H4 (cell line): ENCODE measurements at regions not wholly inside any gene's neighbourhood (a gene's known extent, or its start where the extent isn't known, plus 50 kb on each side); places are given as distances from the start of the nearest gene placed in this dataset.
"Not testable (repeated sequence)": the region's sequence is repeated elsewhere in the genome, so short reads cannot be mapped to it uniquely, and the experiment has no call there.

Source experiments
- DNase-seq: peaks from one replicate; pipeline ENCODE4 v3.0.0-alpha.2; 2015; ENCODE audit warnings: low spot score

GRCh38 chr12:20125276-20125798, 243.0 kb upstream of the PDE3A start:
- DNase-seq, result no peak

DNA sequence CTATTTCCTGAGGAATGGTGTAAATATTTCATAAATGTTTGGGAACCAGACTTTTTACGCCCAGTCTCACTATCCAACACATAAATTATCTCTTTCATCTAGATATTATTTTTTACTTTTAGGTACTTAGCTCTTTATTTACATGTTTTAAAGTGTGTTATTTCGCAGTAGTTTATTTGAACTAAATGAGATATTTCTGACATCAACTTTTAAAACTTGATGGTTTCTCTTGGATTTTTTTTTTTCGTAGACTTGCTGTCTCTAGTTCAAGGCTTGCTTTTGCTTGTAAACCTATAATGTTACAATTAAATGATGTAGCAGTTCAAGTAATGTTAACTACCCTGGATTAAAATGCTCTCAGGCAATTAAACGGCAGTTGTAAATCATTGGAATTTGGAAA, 241.7 kb upstream of the PDE3A start:
- no peak for DNase-seq

- peak; percentile 35 for DNase-seq
Observed at GRCh38 chr12:20127413-20127812, 240.9 kb upstream of the PDE3A start.

- DNase-seq, result no peak
Observed at GRCh38 chr12:20128928-20129327, 239.4 kb upstream of the PDE3A start.

DNA sequence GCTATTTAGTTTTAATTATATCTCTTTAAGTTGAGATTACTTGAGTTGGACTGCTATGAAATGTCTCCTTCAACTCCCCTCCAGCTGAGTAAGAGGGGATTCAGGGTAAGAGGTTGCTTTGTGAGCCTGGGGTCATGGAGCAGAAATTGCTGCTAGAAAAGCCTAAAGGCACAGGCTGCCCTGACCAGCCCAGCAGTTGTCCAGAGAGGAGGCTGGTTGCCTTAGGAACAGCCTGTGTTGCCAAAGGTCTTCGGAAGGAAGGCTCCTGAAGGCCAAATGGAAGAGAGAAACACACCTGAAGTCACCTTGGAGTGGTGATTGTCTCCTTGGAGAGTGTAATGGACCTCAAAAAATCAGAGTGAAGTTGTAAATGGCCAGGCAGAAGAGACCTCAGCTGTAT, 235.5 kb upstream of the PDE3A start:
- no peak for DNase-seq

- DNase-seq, result no peak
Observed at GRCh38 chr12:20134652-20135051, 233.7 kb upstream of the PDE3A start.

GRCh38 chr12:20140751-20141150, 227.6 kb upstream of the PDE3A start:
- DNase-seq, result no peak

DNA sequence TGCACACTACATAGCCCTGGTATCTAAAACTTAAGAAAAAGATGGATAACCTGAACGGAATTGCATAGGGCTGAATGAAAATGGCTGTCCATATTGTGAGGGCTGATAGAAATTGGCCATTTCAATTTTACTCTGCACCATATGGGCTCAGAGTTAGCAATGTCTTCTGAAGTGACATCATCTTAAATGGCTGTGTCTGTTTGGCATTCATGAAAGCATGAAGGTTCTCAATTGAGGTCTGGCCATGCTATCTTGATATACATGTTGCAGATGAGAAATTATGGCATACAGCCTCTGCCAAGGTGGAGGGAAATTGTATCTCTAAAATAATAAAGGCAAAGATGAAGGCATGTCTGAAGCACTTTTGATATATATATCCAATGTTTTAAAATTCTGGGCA, 226.0 kb upstream of the PDE3A start:
- peak; percentile 46 for DNase-seq

GRCh38 chr12:20142956-20143355, 225.4 kb upstream of the PDE3A start:
- peak; percentile 56 for DNase-seq

DNA sequence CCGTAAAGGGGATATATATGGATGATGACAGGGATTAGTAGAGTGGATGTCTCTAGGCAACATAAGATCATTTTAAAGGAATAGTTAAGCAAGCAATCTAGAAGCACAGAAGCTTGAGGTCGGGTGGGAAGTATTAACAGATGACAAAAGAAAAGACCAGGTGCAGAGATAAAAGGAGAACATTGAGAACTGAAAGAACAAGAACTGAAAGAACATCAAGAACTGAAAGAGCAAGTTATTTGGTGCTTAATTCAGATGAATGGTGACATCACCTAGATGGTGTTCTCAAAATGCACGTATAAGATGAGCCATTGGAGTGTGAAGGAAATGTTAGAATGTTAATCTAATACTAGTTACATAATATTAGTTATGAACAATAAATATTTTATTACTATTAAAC, 224.0 kb upstream of the PDE3A start:
- DNase-seq, result no peak

DNA sequence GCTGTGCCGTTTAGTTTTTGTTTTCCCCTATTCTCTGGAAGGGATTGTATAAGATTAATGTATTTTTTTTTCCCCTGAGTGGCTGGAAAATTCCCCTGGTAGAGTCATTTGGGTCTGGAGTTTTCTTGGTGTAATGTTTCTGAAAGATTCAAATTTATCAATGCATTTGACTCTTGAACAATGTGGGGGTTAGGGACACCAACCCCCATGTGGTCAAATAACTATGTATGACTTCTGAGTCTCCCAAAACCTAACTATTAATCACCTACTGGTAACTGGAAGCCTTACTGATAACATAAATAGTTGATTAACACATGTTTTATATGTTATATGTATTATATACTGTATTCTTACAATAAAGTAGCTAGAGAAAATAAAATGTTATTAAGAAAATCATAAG, 220.1 kb upstream of the PDE3A start:
- DNase-seq, result no peak

DNA sequence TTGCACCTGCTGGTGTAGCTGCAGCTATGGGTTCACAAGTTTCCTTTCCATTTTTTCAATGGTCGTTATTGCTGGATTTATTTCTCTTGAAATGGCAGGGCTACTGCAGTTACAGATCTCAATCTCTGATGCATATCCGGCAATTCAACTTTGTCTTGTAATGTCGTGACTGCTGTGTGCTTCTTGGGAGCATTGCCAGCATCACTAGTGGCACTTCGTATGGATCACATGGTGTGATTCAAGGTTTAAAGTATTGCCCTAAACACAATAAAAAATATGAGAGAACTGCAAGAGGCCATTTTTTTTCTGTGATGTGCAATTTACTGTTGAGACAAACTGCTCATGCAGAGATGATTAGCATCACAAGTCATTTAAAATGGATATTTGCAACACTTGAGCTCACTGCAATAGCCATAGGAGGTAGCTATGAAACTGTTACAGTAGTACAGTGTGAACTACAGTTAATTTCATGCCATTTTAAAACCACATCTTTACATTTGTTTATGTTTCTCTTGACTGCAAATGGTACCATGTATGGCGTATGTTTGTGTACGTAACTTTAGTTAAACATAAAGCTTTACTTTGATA, 217.4 kb upstream of the PDE3A start:
- no peak for DNase-seq

DNA sequence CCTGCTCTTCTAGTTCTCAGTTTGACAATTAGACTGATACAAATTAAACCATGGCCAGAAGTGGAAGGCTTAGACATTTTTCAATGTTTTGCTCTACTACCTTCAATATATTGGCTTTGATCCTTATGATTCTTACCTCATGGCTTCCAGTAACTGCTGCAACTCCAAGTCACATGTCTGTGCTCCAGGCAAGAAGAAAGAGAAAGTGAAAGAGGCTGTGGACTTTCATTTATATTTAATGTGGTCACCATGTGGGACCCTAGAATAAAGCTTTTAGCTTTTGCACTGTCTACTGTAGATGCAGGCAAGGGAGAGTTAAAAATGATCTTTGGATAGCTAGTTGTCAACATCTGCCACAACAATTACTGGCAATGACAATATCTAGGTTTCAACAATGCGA, 214.3 kb upstream of the PDE3A start:
- DNase-seq, result peak; percentile 44

DNA sequence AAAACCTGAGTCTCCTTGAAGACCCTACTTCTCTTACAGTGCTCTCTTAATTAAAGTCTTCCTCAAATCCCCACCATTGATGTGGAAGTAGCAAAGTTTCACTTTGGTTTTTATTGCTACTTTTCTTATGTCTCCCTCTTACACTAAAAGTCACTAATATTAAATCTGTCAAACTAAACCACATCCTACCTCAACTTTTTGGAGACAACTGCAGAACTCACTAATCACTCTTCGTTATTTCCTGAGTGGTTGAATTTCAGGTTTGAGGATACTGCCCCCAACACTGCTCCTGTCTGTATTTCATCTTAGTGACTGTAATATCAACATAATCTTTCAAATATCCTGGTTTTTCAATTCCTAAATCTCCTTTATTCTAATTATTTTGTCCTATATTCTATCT, 213.0 kb upstream of the PDE3A start:
- no peak for DNase-seq

DNA sequence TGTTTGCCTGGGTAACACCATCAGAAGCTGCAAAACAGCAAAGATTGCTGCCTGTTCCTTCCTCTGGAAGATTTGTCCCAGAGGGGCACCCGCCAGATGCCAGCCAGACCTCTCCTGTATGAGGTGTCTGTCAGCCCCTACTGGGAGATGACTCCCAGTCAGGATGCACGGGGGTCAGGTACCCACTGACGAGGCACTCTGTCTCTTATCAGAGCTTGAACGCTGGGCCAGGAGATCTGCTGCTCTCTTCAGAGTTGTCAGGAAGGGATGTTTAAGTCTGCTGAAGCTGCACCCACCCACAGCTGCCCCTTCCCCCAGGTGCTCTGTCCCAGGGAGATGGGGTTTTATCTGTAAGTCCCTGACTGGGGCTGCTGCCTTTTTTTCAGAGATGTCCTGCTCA, 207.4 kb upstream of the PDE3A start:
- not testable (repeated sequence) for DNase-seq

- DNase-seq, result no peak
Observed at GRCh38 chr12:20174528-20175175, 193.7 kb upstream of the PDE3A start.

DNA sequence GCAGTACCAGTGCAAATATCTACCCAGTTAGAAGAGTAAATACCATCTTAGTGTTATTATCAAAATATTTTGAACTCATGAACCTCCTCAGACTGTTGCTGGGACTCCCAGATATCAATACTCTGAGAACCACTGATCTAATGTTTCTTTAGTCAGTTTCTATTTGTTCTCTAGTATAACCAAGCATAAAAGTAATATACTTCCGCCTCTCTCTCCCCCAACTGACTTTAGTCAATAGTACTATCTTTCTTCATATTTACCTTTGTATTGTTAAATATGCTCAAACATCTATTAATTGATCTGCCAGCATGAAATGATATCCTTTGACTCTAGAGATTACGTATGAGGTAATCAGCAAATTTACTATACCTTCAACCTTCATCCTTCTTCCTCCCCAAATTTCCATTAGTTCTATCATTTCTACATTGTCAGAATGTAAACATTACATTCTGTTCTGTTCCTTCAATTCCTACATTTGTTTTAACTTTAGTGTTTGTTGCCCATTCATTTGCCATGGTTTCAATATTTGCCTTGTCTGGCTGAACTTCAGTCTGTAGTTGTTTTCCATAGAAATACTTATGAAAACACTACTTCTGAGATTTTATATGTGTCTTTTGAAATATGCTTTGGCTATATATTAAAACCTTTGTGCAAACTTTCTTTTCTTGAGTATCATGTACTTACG, 192.5 kb upstream of the PDE3A start:
- DNase-seq, result no peak

GRCh38 chr12:20181416-20182180, 186.7 kb upstream of the PDE3A start:
- no peak for DNase-seq

DNA sequence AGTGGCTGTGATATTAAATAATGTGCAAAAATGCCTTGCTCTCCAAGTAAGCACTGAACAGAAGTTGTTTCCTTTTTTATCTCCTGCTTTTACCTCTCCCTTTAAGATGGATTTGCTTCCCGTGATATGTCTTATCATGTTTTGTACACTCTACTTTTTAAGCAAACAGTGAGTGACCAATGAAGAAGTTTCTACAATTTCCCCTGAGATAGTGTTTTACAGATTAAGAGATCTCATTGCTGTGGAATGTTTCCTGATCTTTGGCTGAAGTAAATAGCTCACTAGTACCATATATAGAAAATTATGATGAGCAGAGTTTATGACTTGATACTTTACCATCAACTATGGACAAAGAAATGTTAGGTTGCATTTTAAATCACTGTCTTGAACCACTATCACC, 184.8 kb upstream of the PDE3A start:
- DNase-seq, result no peak

- DNase-seq, result no peak
Observed at GRCh38 chr12:20184514-20184913, 183.8 kb upstream of the PDE3A start.

- no peak for DNase-seq
Observed at GRCh38 chr12:20187456-20187855, 180.9 kb upstream of the PDE3A start.

GRCh38 chr12:20188930-20189653, 179.2 kb upstream of the PDE3A start:
- no peak for DNase-seq
